Activated CD8-positive, alpha-beta memory T cell treated with anti-CD3 and anti-CD28 coated beads, Interleukin-2, amount 10 ng/mL, durations not matched to agents 7 days and 5 days (primary cell): ENCODE measurements at regions not wholly inside any gene's neighbourhood (a gene's known extent, or its start where the extent isn't known, plus 50 kb on each side); places are given as distances from the start of the nearest gene placed in this dataset.
"Not testable (repeated sequence)": the region's sequence is repeated elsewhere in the genome, so short reads cannot be mapped to it uniquely, and the experiment has no call there.

Experiments
- ATAC-seq: fragments of 150-1000 bp; cut with Tn5 transposase; one replicate; pipeline ENCODE4 v1.10.0; 2021; ENCODE audit warnings: moderate library complexity
- CTCF ChIA-PET: fragments of 350-600 bp; sonication (Branson Sonifier 250); formaldehyde crosslinking; loops from one replicate; lab custom pipeline; 2021; ENCODE audit warnings: antibody characterized with exemption; lab: Charles Lee
- DNase-seq: peaks from one replicate; pipeline ENCODE4 v3.0.0-alpha.2; 2020
- H3K27ac Mint-ChIP-seq: one replicate; pipeline ENCODE4 v1.8.0; 2021; ENCODE audit warnings: mild to moderate bottlenecking, mixed read lengths
- H3K27me3 Mint-ChIP-seq: one replicate; pipeline ENCODE4 v1.8.0; 2021; ENCODE audit warnings: mixed read lengths
- H3K36me3 Mint-ChIP-seq: one replicate; pipeline ENCODE4 v1.8.0; 2021; ENCODE audit warnings: mild to moderate bottlenecking, mixed read lengths
- H3K4me1 Mint-ChIP-seq: one replicate; pipeline ENCODE4 v1.8.0; 2021; ENCODE audit warnings: mixed read lengths
- H3K4me3 Mint-ChIP-seq: one replicate; pipeline ENCODE4 v1.8.0; 2021; ENCODE audit warnings: mild to moderate bottlenecking, moderate library complexity, mixed read lengths
- H3K9me3 Mint-ChIP-seq: one replicate; pipeline ENCODE4 v1.8.0; 2022; ENCODE audit warnings: low read depth, mixed read lengths

- peaks cover 2% of the 10 kb centered on the region for H3K4me1 Mint-ChIP-seq
- no peak overlapping the region for H3K4me3 Mint-ChIP-seq
- CTCF ChIA-PET = no interaction called here
- H3K27ac Mint-ChIP-seq = no peak overlapping the region
- no peaks in the 10 kb centered on the region for H3K36me3 Mint-ChIP-seq
- no peak for ATAC-seq
- no peak for DNase-seq
- H3K9me3 Mint-ChIP-seq = peaks cover 2% of the 10 kb centered on the region
- H3K27me3 Mint-ChIP-seq = no peaks in the 10 kb centered on the region
Observed at GRCh38 chrX:136975684-136976470, 57.9 kb downstream of the GPR101 start.

DNA sequence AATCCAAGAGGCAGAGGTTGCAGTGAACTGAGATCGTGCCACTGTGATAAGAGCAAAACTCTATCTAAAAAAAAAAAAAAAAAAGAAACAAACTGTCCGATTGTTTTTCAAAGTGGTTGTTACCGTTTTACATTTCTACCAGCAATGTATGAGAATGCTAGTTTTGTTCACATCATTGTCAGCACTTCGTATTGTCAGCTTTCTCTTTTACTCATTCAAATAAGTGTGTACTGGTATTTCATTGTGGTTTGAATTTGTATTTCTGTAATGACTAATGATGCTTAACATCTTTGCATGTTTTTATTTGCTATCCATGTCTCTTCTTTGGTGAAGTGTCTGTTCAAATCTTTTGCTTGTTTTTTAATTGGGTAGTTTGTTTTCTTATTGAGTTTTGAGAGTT lies 65.8 kb downstream of the GPR101 start:
- H3K9me3 Mint-ChIP-seq = no peaks in the 10 kb centered on the region
- CTCF ChIA-PET = interaction anchor here (1.2 kb wide), 1 partner anchor 85 kb away, joined by 5 read pairs; no protein-coding TSS in a partner anchor
- ATAC-seq = no peak
- no peaks in the 10 kb centered on the region for H3K36me3 Mint-ChIP-seq
- no peaks in the 10 kb centered on the region for H3K27me3 Mint-ChIP-seq
- no peak for DNase-seq
- H3K4me3 Mint-ChIP-seq = no peak overlapping the region
- H3K4me1 Mint-ChIP-seq = peaks cover 16% of the 10 kb centered on the region
- H3K27ac Mint-ChIP-seq = no peak overlapping the region

GRCh38 chrX:136963973-136964372 lies 69.8 kb downstream of the GPR101 start:
- no peaks in the 10 kb centered on the region for H3K9me3 Mint-ChIP-seq
- CTCF ChIA-PET = interaction anchor here (2.2 kb wide), 1 partner anchor 10 kb away, joined by 6 read pairs; no protein-coding TSS in a partner anchor
- H3K4me3 Mint-ChIP-seq = no peak overlapping the region
- ATAC-seq (peak; percentile 39), DNase-seq (peak; percentile 44)
- H3K27me3 Mint-ChIP-seq = no peaks in the 10 kb centered on the region
- peaks cover 18% of the 10 kb centered on the region for H3K4me1 Mint-ChIP-seq
- peak overlapping the region; percentile 43 for H3K27ac Mint-ChIP-seq
- peaks cover 2% of the 10 kb centered on the region for H3K36me3 Mint-ChIP-seq

GRCh38 chrX:136961594-136962135 lies 72.1 kb downstream of the GPR101 start:
- no peak for ATAC-seq
- Mint-ChIP-seq H3K27me3 (no peaks in the 10 kb centered on the region), H3K4me1 (peaks cover 11% of the 10 kb centered on the region), H3K27ac (no peak overlapping the region), H3K4me3 (no peak overlapping the region), H3K9me3 (no peaks in the 10 kb centered on the region), H3K36me3 (peaks cover 2% of the 10 kb centered on the region)
- no peak for DNase-seq
- CTCF ChIA-PET = interaction anchor here (1.0 kb wide), 1 partner anchor 90 kb away, joined by 4 read pairs; no protein-coding TSS in a partner anchor

DNA sequence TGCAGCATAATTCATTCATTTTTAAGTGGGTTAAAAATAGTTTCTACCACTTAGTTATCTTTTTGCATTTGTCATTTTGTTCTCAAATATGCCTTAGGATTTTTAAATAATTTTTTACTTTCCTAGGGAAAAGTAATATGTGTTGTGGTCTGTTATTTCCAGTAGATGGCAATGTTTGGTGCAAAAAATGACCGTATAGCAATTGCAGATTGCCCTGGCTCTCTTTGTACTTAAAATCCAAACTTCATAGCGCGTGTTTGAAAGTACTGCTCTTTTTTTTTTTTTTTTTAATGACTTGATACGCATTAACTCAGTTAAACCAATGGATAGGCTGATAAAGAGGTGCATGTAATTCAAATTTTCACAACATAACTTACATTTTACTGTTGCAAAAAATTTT lies 74.4 kb upstream of the RBMX start:
- Mint-ChIP-seq H3K4me1 (peaks cover 4% of the 10 kb centered on the region), H3K9me3 (no peaks in the 10 kb centered on the region), H3K27ac (no peak overlapping the region), H3K4me3 (no peak overlapping the region), H3K27me3 (no peaks in the 10 kb centered on the region), H3K36me3 (peaks cover 2% of the 10 kb centered on the region)
- ATAC-seq (no peak), DNase-seq (no peak)
- CTCF ChIA-PET = interaction anchor here (1.3 to 1.6 kb wide), 4 partner anchors 9 to 239 kb away, joined by 3 to 7 read pairs (median 6); no protein-coding TSS in a partner anchor

DNA sequence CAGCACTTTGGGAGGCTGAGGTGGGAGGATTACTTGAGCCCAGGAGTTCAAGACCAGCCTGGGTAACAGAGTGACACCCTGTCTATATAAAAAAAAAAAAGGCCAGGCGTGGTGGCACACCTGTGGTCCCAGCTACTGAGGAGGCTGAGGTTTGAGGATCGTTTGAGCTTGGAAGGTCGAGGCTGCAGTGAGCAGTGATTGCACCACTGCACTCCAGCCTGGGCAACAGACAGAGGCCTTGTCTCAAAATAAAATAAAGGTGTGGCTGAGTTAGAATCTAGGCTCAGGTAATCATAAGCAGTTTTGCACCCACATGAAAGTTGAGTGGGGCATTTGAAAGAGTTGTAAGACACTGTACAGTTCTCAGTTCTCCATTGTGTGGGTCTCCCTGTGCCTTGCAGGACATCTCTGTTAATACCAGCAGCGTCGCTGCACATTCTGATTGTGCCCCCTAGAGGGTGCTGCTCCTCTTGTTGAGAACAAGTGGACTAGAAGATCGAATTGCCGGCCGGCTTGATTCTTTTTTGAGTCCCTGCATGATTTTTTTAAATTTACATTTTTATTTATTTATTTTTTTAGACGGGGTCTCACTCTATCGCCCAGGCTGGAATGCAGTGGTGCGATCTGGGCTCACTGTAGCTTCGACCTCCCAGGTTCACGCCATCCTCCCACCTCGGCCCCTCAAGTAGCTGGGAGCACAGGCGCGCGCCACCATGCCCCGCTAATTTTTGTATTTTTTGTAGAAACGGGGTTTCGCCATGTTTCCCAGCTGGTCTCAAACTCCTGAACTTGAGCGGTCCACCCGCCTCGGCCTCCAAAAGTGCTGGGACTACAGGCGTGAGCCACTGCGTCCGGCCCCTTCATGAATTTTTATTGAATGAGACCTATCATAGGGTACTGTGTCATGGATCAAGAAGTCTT lies 73.6 kb upstream of the RBMX start:
- peak; percentile 80 for ATAC-seq
- CTCF ChIA-PET = interaction anchor here (1.3 to 1.6 kb wide), 4 partner anchors 10 to 240 kb away, joined by 3 to 7 read pairs (median 6); no protein-coding TSS in a partner anchor
- Mint-ChIP-seq H3K27ac (no peak overlapping the region), H3K36me3 (no peaks in the 10 kb centered on the region), H3K4me3 (no peak overlapping the region), H3K4me1 (peaks cover 2% of the 10 kb centered on the region), H3K27me3 (no peaks in the 10 kb centered on the region), H3K9me3 (no peaks in the 10 kb centered on the region)
- peak; percentile 81 for DNase-seq

DNA sequence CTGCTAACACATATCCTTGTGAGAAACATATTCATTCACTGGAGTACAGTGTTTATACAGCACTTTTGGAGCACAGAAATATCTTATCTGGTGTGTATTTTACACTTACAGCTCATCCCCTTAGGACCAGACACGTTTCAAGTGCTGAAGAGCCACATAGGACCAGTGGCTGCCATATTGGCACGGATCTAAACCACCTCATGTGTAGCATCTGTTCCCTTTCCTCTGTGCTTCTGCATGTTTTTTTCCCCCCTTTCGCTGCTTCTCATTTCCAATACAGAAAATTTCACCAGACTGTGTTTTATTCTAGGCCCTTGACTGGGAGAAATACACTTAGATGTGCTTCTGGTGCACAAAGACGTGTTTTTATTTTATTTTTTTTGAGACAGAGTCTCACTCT lies 69.7 kb upstream of the RBMX start:
- no peak overlapping the region for H3K4me3 Mint-ChIP-seq
- H3K4me1 Mint-ChIP-seq = peaks cover 2% of the 10 kb centered on the region
- DNase-seq (no peak), ATAC-seq (no peak)
- CTCF ChIA-PET = interaction anchor here (1.8 kb wide), 1 partner anchor 9 kb away, joined by 5 read pairs; no protein-coding TSS in a partner anchor
- no peaks in the 10 kb centered on the region for H3K36me3 Mint-ChIP-seq
- no peaks in the 10 kb centered on the region for H3K27me3 Mint-ChIP-seq
- no peak overlapping the region for H3K27ac Mint-ChIP-seq
- H3K9me3 Mint-ChIP-seq = no peaks in the 10 kb centered on the region

GRCh38 chrX:136941396-136942337 lies 61.1 kb upstream of the RBMX start:
- no peak overlapping the region for H3K4me3 Mint-ChIP-seq
- no peak overlapping the region for H3K27ac Mint-ChIP-seq
- CTCF ChIA-PET = interaction anchor here (0.7 to 2.1 kb wide), 3 partner anchors 9 to 18 kb away, joined by 3 to 5 read pairs (median 4); no protein-coding TSS in a partner anchor
- no peak for ATAC-seq
- no peaks in the 10 kb centered on the region for H3K9me3 Mint-ChIP-seq
- no peak for DNase-seq
- H3K4me1 Mint-ChIP-seq = peaks cover 5% of the 10 kb centered on the region
- H3K27me3 Mint-ChIP-seq = no peaks in the 10 kb centered on the region
- H3K36me3 Mint-ChIP-seq = peaks cover 3% of the 10 kb centered on the region

GRCh38 chrX:136936183-136936549 lies 55.6 kb upstream of the RBMX start:
- Mint-ChIP-seq H3K36me3 (peaks cover 4% of the 10 kb centered on the region), H3K27me3 (no peaks in the 10 kb centered on the region), H3K9me3 (no peaks in the 10 kb centered on the region), H3K4me1 (peaks cover 22% of the 10 kb centered on the region), H3K4me3 (peak overlapping the region; percentile 77), H3K27ac (peak overlapping the region; percentile 95)
- no peak for ATAC-seq
- DNase-seq = no peak
- CTCF ChIA-PET = no interaction called here

DNA sequence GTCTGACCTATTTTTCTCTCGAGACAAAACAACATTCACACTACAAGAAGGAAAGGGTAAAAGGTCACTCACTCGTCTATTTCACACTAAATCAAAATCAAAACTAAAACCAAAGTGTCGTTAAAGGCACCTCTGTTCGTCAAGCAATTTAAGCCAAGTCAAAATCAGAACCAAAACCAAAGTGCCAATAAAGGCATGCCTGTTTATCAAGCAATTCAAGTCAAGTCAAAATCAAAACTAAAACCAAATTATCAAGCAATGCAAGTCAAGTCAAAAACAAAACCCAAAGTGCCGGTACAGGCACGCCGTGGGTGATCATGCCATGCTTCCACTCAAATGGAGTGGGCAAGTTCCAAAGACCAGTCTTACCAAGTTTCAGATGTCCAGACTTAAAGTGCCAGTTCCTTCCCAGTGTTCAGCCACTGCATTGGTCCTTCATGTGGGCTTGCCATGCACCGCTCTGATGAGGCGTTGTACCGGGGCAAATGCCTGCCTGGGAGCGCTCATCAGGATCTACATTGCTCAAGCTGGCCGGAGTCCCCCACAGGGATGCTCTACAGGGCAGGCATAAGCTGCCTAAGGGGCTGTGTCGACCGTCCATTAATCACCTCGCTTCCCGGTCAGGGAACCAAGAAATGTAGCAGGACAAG lies 55.1 kb upstream of the RBMX start:
- CTCF ChIA-PET = interaction anchor here (1.0 kb wide), 1 partner anchor 11 kb away, joined by 3 read pairs; no protein-coding TSS in a partner anchor
- H3K27me3 Mint-ChIP-seq, H3K9me3 Mint-ChIP-seq, H3K36me3 Mint-ChIP-seq: not testable (repeated sequence)
- Mint-ChIP-seq H3K27ac (peak overlapping the region; percentile 95), H3K4me3 (peak overlapping the region; percentile 77), H3K4me1 (peaks cover 22% of the 10 kb centered on the region)
- DNase-seq = peak; percentile 53
- ATAC-seq = peak; percentile 75

DNA sequence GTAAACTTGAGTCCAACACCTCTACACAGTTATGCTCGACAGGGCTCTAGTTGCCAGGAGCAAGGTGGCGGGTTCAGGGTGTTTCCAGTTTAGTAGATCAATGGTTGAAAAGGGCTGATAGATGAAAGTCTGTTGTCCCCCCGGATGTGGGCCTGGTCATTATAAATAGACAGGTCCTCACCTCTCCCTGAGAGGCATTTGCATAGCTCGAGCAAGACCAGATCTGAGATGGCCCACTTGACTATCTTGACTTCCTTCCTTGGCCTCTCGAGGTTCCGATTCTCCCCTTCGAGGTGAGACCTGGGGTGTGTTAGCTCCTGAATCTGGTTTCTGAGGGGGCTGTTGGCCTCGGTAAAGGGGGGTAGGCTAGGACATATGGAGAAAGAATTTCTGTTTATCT lies 54.1 kb upstream of the RBMX start:
- CTCF ChIA-PET = interaction anchor here (1.0 kb wide), 1 partner anchor 10 kb away, joined by 3 read pairs; no protein-coding TSS in a partner anchor
- H3K4me3 Mint-ChIP-seq, H3K27me3 Mint-ChIP-seq, DNase-seq, H3K9me3 Mint-ChIP-seq, H3K36me3 Mint-ChIP-seq, ATAC-seq: not testable (repeated sequence)
- Mint-ChIP-seq H3K4me1 (peaks cover 22% of the 10 kb centered on the region), H3K27ac (peak overlapping the region; percentile 95)
